ENCODE measurements at regions not wholly inside any gene's neighbourhood (a gene's known extent, or its start where the extent isn't known, plus 50 kb on each side); places are given as distances from the start of the nearest gene placed in this dataset.

- TF ChIP-seq CTCF (IDR thresholded peaks at IDR 0.05; ENCODE audit: extremely low read depth in 1 of 2, insufficient read depth in 1 of 2, low read depth in 1 of 2, low read length in 2 of 2) (no peak), POLR2A (IDR thresholded peaks at IDR 0.05; ENCODE audit: low read depth, low read length) (no peak), MAX (IDR thresholded peaks at IDR 0.05; ENCODE audit: insufficient read depth, insufficient read length) (no peak), EZH2 (IDR thresholded peaks at IDR 0.05; ENCODE audit: borderline replicate concordance, low read depth, low read length, severe bottlenecking) (no peak), MYC (IDR thresholded peaks at IDR 0.05; ENCODE audit: low read depth, low read length) (no peak), POLR2AphosphoS5 (IDR thresholded peaks at IDR 0.05; ENCODE audit: insufficient read depth, low read depth, low read length) (no peak), GATA2 (IDR thresholded peaks at IDR 0.05; ENCODE audit: insufficient read depth, insufficient read length, low read depth, low read length) (no peak), JUN (IDR thresholded peaks at IDR 0.05; ENCODE audit: borderline replicate concordance, insufficient read depth, insufficient read length, low read depth) (no peak)
Observed at GRCh38 chr13:65461590-65461989, 1768.5 kb downstream of the PCDH9 start.

All from endothelial cell of umbilical vein (primary cell).